Peyer's patch (tissue), 4 donors: ENCODE measurements at regions not wholly inside any gene's neighbourhood (a gene's known extent, or its start where the extent isn't known, plus 50 kb on each side); places are given as distances from the start of the nearest gene placed in this dataset.

ENCODE experiments used
- POLR2A ChIP-seq, 2 donors: fragments of 450-650 bp; IDR thresholded peaks; one replicate each; pipeline ENCODE4 v1.5.1; 2017; ENCODE audit warnings: antibody characterized with exemption in 2 of 2, mild to moderate bottlenecking in 2 of 2, moderate library complexity in 2 of 2
- TF ChIP-seq, protein P1 (sequence below), 6 experiments: fragments of 450-650 bp in 4 of 6; fragments of 200-600 bp in 2 of 6; sonication (generic) in 1 of 6; IDR thresholded peaks; one replicate each; pipeline ENCODE4 v1.5.1; 2017 to 2019; ENCODE audit warnings: antibody characterized with exemption in 6 of 6, mild to moderate bottlenecking in 3 of 6, moderate library complexity in 1 of 6

DNA sequence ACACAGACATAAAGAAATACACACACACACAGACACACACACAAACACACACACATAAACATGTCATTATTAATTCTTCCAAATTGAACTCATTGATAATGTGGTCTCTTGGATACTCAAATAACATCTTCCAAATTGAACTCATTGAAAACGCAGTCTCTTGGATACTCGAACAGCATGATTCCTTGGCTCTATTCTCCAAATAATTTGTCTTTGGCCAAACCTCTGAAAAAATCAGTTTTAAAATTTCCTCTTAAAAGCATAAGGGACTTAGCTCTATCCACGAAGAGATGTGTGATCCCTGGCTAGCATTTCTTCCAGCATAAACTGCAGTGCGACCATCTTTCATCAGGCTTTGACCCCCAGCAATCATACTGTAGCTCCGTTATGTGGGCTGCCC, 296.6 kb downstream of the IRX2 start:
- TF ChIP-seq, protein P1, sequence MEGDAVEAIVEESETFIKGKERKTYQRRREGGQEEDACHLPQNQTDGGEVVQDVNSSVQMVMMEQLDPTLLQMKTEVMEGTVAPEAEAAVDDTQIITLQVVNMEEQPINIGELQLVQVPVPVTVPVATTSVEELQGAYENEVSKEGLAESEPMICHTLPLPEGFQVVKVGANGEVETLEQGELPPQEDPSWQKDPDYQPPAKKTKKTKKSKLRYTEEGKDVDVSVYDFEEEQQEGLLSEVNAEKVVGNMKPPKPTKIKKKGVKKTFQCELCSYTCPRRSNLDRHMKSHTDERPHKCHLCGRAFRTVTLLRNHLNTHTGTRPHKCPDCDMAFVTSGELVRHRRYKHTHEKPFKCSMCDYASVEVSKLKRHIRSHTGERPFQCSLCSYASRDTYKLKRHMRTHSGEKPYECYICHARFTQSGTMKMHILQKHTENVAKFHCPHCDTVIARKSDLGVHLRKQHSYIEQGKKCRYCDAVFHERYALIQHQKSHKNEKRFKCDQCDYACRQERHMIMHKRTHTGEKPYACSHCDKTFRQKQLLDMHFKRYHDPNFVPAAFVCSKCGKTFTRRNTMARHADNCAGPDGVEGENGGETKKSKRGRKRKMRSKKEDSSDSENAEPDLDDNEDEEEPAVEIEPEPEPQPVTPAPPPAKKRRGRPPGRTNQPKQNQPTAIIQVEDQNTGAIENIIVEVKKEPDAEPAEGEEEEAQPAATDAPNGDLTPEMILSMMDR (IDR thresholded peaks at IDR 0.05), result no peak
- no peak for TF ChIP-seq POLR2A (IDR thresholded peaks at IDR 0.05)
